GM23248 (cell line): ENCODE measurements at regions not wholly inside any gene's neighbourhood (a gene's known extent, or its start where the extent isn't known, plus 50 kb on each side); places are given as distances from the start of the nearest gene placed in this dataset.

Source experiments
- EZH2 ChIP-seq: fragments of 200-600 bp; sonication (generic); IDR thresholded peaks from 2 replicates; pipeline ENCODE4 v1.6.1; 2018; ENCODE audit warnings: antibody characterized with exemption, mild to moderate bottlenecking; ENCODE audit not compliant: insufficient read depth, poor library complexity, severe bottlenecking
- EZH2phosphoT487 ChIP-seq: fragments of 200-600 bp; sonication (generic); IDR thresholded peaks from 2 replicates; pipeline ENCODE4 v1.6.1; 2018; ENCODE audit warnings: antibody characterized with exemption, moderate library complexity, mild to moderate bottlenecking, low read depth; ENCODE audit not compliant: insufficient read depth

DNA sequence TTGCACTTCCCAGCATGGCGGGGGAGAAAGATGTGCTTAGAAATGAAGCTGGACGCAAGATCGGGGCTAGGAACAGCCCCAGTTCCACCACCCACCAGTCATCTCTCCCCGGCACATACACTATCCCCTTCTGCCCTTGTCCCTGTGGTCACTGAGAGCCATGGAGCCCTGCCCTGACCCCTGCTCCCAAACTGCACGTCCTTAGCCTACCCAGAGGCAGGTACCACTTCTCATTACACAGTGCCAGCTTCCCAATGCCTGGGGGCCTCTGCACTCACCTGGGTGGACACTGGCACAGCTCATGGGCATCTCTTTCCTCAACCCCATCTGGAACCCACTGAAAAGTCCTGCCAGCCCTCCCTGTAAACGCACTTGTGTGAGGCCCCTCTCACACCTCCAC is 139.3 kb upstream of the PRR20G start:
- no peak for TF ChIP-seq EZH2
- TF ChIP-seq EZH2phosphoT487: no peak
